GM21528 (cell line): ENCODE measurements at regions not wholly inside any gene's neighbourhood (a gene's known extent, or its start where the extent isn't known, plus 50 kb on each side); places are given as distances from the start of the nearest gene placed in this dataset.

Experiments used
- ATAC-seq: cut with Tn5 transposase; IDR thresholded peaks from one replicate; pipeline ENCODE4 v1.9.1; 2021; ENCODE audit warnings: mild to moderate bottlenecking, moderate library complexity; ENCODE audit not compliant: unreplicated experiment, low FRiP score

DNA sequence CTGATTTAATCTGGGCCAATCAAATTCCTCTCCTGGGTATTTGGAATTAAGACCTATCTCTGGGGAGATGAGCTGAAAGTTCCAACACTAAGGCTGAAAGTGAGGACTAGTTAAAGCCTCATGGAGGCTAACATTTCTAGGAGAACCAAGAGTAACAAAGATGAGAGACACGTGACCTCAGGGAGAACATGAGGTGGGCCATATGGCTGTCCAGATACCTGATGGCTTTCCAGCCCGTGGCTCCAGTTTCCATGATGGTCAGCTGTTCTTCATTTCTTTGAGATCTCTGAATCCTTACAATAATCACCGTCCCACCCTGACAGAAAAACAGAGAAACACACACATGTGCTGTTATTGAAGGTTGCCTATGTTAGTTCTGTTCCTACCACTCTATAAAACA, 66.1 kb downstream of the LEPR start:
- no peak for ATAC-seq

DNA sequence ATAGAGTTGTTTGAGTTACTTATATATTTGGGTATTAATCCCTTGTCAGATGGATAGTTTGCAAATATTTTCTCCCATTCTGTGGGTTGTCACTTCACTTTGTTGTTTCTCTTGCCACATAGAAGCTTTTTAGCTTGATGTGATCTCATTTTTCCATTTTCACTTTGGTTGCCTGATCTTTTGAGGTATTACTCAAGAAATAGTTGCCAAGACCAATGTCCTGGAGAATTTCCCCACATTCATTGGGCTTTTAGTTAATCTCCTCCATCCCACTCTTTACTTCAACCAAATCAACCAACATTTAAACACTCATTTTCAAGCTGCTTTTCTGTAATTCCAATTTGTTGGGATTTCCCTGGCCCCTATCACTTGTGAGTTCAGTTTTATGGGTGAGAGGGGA, 69.0 kb downstream of the LEPR start:
- no peak for ATAC-seq

DNA sequence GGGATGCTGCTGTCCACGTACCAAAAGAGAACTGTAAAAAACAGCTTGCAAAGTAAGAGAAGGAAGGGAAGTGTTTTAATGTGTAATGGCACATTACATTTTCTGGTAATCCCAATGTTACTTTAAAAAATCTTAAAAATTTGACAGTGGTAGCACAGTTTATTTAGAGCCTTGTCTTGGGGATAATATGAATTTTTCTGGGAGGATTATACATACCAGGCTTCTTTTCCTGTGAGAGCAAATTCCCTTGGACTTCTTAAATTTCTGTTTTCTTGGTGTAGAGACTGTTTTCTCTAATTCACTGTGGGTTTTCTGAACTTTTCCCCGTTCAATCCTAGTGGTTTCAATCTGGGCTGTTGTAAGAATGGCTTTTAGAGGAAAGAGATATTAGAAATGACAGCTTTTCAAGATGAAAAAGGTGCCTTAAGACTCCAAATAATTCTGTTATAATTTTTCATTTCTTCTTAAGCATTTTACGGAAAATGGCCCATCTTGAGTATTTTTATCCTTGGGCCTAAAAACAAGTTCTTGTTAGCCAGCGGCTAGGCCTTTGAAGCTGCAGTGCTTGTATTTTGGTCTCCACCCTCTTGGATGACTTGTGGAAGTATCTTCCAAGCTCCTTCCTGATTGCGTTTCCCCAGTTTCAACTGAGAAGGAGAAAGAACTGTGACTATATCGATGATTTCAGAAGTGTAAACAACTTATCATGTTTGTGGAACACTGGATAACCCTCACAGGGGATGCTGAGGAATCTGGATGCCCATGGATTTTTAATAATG, 70.0 kb downstream of the LEPR start:
- no peak for ATAC-seq

DNA sequence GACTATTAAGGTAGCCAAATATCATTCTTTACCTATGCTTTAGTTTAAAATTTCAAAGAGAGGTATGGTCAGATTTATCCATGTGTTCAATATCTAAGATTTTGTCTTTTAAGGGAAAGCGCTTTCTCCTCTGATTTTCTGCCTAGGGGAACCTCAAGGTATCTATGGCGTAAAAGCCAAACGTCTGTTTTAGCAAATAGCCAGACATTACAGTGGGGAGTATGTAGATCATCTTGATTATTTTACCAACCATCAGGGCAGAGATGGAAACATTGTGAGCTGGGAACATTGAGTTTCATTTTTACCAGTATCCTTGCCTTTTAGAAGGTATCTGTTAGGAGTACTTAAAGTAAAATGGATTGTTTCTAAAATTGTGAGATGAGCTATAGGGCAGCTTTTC, 71.0 kb downstream of the LEPR start:
- ATAC-seq, result no peak

DNA sequence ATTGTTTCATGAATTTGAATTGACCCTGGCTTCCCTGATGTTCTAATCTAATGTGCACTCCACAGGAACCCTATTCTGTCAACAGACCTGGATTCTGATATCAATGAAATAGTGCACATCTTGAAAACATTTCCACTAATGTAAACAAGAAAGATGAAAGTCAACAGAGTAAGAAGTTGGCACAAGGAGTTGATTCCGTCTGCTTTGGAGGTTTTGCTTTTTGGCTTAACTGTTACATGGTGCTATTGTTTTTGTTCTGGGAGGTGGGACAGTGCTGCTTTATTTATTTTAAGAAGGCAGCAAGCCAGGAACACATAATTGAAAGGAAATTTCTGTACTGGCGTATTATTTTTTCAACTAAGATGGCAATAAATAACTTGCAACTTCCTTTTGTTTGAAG, 73.3 kb downstream of the LEPR start:
- no peak for ATAC-seq

DNA sequence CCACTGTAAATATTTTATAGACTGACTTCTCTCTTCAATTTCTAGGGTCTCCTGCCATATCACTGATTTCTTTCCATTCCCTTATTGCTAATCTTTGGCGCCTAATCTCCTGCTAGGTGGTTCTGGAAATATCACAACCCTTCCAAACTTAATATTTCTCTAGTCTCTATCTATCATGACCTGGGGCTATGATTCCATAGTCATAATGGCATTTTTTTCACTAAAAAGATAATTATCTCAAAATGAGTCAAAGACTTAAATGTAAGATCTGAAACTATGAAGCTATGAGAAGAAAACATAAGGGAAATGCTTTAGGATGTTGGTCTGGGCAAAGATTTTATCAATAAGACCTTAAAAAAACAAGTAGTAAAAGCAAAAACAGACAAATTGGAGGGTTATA, 74.2 kb downstream of the LEPR start:
- ATAC-seq, result no peak

DNA sequence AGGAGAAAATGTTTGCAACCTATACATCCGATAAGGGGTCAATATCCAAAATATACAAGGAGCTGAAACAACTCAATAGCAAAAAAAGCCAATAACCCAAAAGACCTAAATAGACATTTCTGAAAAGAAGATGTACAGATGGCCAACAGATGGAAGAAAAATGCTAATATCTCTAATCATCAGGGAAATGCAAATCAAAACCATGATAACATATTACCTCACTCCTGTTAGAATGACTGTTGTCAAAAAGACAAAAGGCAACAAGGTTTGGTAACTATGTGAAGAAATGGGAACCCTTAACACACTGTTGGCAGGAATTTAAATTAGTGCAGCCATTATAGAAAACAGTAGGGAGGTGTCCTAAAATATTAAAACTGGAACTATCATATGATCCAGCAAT, 74.7 kb downstream of the LEPR start:
- ATAC-seq, result no peak

DNA sequence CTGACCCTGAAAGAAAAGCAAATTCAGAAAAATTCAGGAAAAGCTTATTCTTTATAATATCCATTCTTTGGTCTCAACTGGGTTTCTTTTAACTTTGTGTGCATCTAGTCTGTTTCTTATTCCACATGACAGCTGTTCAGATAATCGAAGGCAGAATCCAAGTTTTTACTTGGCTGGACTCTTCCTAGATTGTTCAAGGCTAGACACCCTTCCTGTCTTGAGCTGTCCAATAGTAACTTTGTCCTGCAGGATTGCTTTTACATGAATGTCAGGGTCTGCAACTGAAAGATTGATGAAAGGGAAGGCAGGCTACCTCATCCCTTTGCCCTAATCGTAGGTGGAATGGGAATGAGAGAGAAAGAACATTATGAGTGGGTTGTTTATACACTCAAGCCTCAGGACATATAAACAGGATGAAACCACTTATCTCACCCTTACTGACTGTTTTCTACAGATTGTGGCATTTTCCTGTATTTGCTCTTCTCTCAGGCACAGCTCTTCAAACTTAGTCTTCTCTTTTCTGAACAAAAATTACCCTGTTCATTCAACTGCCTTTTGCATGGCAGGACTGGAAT, 76.9 kb downstream of the LEPR start:
- ATAC-seq, result no peak

DNA sequence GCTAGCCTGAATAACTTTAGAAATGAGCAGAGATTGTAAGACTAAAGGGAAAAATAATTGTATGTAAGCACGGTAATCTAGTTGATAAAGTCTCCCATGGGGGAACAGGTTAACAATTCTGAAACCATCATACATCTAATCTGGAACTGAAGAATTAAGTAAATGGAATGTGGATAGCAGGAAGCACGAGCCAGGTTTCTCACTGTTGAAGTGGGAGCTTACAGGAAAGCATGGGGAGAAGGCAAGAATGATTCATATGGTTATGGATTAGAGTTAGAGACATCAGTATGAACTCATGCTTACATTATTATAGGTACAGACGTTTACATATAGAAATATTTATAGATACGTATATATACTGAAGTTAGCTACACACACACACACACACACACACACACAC, 83.0 kb downstream of the LEPR start:
- ATAC-seq, result no peak

DNA sequence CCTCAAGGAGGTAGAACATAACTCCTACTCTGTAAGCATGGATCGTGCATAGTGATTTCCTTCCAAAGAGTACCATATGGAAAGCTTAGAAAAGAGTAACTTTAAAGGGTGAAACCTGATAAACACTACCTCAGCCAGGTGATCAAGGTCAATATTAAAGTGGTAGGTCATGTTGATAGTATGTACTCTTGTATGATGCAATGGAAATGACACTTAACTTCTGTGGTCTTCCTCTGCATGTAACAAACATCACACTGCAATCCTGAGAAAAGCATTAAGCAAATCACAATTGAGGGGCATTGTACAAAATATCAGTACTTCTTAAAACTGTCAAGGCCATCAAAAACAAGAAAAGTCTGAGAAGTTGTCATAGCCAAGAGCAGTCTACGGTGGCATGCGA, 83.8 kb downstream of the LEPR start:
- ATAC-seq, result no peak

DNA sequence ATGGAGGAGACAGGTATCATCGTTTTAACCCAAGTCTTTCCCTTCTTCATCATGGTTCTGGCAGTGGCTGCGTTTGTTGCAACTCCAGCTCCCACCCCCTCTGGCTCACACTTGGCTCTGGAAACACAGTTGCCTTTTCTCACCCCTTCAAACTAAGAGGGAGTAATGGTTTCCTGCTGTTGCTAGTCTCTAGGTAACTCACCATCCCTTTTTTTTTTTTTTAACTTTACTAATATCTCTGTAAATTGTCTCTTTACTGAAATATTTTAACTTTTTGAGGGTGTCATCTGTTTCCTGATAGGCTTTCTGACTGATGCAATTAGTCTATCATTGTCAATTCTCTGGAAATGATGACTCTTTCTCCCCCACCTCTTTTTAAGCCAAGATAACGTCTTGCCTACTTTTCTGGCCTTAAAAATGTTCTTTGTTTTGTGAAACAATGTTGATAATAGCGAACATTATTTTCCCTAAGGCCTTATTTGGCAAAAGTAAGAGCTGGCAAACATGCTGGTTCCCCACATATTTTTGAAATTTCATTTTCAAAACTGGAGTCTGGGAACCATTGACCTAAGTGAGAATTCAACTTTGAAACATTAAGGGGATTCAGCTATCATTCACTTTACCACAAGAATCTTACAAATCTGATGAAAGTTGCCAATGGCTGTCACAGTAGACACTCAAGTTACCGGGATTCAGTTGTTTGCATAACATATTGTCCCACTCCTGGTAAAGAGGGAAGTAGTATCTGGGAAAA, 85.3 kb downstream of the LEPR start:
- ATAC-seq, result no peak

DNA sequence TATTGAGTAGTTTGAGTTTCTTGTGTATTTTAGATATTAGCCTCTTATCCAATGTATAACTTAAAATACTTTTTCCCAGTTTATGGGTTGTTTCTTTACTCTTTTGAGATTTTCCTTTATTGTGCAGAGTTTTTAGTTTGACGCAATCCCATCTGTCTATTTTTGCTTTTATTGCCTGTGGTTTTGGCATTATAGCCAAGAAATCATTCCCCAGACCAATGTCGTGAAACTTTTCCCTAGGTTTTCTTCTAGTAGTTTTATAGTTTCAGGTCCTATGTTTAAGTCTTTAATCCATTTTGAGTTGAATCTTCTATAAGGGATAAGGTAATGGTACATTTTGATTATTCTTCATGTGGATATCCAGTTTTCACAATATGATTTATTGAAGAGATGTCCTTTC, 87.6 kb downstream of the LEPR start:
- ATAC-seq, result no peak

DNA sequence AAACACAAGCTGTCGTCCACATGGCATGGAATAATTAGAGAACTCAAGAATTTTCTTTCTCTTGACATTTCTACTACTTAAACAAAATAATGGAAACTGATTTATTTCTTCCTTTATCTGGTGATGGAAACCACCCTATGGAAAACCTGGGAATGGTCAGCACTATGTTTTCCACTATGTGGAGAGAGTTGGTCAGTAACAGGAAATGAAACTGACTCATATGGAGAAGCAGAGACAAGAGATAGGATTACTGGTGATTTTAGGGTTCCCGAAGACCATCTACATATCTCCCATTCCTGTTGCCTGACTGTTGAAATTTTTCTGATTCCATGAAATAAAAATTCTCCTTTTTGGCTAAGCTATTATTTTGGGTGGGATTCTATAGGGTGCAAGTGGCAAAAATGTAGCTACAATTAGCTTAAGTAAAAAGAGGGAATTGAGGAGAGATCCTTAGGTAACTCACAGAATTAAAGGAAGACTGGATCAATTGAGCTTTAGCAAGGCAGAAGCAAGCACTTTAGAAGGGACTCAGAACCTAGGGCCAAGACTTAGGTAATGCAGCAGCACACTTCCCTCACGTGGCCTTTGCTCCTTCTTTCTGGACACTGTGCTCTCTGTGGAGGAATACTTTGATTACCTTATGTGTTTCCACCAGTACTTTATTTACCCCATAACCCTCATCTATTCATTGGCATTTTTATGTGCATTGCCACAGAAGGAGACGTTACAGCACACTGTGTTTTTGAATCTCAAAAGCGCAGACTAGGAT, 89.6 kb downstream of the LEPR start:
- no peak for ATAC-seq

DNA sequence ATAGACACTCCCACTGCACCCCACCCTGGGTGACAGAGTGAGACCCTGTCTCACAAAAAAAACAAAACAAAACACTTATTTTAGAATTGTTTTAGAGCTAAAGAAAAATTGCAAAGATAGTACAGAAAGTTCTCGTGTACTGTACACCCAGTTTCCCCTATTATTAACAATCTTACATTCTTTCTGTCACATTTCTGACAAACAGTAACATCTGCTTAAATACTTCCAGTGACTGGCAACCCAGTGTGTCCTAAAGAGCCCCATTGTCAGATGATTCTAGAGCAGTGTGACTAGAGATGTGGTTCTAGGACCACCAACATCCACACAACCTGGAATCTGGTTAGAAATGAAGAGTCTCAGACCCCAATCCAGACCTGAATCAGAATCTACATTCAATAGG, 90.5 kb downstream of the LEPR start:
- ATAC-seq, result no peak

DNA sequence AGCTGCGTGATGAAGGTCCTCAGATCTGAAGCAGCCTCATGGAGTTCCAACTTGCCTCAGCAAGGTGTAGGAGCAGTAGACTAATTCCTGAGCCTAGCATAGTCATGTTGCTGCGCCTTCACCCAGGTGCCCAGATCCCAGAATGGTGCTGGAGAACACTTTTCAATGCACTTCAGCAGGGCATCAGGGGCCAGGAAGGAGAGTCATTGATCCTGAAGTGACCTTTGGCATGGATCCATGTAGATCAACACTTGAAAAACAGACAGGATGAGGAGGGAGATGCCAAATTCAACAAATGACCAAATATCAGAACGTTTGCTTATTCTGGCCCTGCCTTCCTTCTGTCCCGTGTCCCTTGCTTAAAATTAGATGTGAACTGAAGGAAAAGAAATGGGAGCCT, 91.9 kb downstream of the LEPR start:
- no peak for ATAC-seq

DNA sequence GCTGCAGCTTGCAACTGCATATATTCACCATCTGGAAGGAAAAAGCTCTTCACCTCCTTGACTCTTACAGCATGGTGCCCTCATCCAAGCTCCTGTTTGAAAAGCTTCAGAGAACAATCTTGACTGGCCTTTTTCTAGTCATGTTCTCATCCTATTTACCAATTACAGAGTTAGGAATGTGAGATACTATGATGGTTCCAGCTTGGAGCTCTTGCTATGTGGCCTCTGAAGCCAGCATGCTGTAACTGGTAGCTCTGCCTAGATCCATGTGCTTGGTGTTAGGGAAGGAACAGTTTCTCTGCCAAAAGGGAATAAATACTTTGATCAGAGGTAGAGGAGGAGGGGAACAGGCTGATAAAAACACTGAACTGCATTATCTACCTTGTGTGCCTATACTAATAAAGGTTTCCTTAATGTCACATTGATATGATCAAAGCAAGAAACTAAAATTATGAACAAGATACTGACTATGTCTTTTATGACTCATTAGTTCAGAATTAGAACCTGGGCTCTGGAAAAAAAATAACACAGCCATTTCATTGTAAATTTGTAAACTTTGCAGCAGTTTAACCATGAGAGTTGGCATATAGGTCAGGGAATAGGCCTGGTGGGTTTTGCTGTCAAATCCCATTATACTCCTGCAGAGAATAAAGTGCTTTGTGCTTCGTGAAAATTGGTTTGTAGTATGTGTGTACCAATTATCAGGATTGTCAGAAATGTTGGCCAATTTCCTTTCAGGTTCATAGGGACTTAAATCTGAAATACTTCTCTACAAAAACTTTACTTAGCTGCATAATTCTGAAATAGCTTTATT, 92.7 kb downstream of the LEPR start:
- ATAC-seq, result no peak

DNA sequence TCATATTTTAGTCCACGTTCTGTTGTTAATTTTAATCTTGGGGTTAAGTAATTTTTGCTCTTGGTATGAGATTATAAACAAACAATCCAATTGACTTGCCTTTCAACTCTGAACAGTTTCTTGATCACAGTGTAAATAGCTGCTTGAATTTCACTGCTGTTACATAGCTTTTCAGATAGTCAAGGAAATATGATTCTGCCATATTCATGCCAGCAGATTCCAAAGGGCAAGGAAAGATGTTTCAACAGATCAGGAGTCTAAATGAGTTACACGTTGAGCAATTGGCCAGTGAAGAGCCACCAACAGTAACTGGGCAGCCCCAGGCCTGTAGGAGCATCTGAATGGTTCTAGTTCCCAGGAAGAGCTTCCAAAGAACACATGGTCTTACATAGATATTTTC, 93.6 kb downstream of the LEPR start:
- no peak for ATAC-seq

DNA sequence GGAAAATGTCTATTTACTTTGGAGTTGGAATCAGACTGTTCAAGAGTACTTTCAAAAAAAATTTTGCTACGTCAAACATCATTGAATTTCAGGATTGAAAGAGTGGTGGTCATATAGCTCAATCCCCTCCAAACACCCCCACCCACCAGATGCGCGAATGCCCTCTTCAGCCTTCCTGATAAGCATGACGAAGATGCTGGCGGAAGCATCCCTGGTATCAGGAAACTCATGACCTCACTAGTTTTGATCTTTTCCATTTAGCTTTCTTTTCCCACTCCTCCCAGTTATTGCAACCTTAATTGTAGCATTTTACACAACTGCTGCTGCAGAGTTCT, 104.4 kb downstream of the LEPR start:
- ATAC-seq, result no peak

DNA sequence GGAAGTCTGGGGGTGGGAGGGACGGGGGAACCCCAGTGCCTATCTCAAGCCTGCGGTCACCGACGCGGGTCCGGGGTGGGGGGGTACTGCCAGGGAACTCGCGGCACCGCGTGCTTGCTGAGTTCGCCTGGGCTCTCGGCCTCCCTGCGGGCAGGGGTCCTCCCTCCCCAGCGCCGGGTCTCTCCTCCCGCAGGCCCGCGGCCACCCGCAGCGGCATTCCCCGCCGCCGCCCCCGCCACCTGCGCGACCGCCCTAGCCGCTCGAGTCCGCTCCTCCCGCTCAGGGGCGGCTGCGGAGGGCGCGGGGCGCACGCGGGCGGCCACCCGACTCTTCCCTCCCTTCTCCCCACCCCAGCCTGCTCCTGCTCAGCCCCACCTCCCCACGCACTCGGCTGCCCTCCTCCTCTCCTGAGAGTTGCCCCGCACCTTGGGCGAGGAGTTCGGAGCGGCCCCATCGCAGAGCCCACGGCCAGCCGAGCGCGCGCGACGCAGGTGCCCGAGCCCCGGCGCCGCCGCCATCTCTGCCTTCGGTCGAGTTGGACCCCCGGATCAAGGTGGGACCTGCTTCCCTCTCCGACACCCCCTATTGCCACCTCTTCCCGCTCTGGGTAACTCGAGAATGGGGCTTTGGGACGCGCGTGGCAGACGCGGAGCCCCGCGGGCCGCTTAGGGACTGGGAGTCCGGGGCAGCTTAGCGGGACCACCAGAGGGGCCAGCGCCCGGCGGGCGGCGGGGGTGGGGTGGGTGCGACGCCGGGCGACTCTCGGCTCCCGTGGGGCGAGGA, 105.0 kb downstream of the LEPR start:
- no peak for ATAC-seq
